Activated naive CD4-positive, alpha-beta T cell treated with anti-CD3 and anti-CD28 coated beads, Interleukin-2, amount 50 U/mL, for 16 hours (primary cell): ENCODE measurements at regions not wholly inside any gene's neighbourhood (a gene's known extent, or its start where the extent isn't known, plus 50 kb on each side); places are given as distances from the start of the nearest gene placed in this dataset.
"Not testable (repeated sequence)": the region's sequence is repeated elsewhere in the genome, so short reads cannot be mapped to it uniquely, and the experiment has no call there.

Source experiments
- DNase-seq: peaks from one replicate; pipeline ENCODE4 v3.0.0-alpha.2; 2020

- DNase-seq: no peak
These were observed 214.0 kb upstream of the SMLR1 start for GRCh38 chr6:130613176-130613575.

DNA sequence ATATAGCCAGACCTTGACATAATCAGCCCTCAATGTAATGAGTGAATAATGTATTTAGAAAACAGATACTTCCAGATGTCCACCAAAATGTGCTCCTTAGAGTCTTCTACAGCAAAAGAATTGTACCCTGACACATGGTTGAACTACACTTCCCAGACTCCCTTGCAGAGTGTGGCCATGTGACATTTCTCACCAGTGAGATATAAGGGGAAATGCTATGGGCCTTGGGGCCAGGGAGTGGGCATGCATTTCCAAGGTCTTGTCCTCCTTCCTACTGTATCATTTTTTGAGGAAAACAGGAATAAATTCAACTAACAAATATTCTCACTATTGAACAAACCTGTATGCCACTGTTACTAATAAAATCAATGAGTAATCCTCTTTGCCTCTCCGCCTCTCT lies 211.4 kb upstream of the SMLR1 start:
- no peak for DNase-seq

DNA sequence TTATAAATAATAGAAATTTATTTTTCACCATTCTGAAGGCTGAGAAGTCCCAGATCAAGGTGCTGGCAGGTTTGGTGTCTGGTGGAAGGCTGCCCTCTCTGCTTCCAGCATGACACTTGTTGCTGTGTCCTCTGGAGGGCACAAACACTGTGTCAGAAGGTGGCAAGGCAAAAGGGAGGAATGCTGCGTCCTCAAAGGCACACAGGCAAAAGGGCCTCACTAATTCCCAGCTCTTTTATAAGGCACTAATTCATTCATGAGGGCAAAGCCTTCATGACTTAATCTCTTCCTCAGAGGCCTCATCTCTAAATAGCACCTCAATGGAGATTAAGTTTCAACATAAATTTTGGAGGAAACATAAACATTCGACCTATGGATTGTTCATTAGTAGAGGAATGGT lies 209.5 kb upstream of the SMLR1 start:
- DNase-seq: no peak

DNA sequence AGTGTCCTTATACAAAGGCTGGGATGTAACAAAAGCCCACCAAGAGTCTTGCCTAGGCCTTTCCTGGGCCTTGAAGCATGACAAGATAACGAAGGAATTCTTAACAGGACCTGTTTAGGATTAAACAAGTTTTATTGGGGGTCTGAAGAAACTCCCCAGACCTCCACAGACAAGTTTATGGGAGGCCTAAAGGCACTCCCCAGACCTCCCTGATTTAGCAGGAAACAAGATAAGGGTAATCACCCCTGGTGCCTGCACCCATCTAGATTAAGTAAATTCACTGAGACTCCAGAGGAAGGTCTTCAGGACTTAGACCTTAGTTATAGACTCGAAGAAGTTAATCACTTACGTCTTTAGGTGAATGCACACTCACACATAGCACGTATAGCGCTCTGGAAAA lies 208.4 kb upstream of the SMLR1 start:
- not testable (repeated sequence) for DNase-seq

GRCh38 chr6:130620338-130620781 lies 206.8 kb upstream of the SMLR1 start:
- DNase-seq: no peak

DNA sequence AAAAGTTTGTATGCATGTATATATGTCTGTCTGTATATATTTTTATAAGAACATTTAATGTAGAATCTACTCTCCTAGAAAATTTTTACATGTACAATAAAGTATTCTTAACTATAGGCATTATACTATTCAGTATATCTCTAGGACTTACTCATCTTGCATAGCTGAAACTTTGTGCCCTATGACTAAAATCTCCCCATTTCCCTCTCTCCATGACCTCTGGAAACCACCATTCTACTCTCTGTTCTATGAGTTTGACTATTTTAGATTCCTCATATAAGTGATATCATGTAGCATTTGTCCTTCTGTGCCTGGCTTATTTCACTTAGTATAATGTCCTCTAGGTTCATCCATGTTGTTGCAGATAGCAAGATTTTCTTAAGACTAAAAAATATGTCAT lies 205.1 kb upstream of the SMLR1 start:
- DNase-seq: no peak

- DNase-seq: no peak
These were observed 203.2 kb upstream of the SMLR1 start for GRCh38 chr6:130624046-130624445.

DNA sequence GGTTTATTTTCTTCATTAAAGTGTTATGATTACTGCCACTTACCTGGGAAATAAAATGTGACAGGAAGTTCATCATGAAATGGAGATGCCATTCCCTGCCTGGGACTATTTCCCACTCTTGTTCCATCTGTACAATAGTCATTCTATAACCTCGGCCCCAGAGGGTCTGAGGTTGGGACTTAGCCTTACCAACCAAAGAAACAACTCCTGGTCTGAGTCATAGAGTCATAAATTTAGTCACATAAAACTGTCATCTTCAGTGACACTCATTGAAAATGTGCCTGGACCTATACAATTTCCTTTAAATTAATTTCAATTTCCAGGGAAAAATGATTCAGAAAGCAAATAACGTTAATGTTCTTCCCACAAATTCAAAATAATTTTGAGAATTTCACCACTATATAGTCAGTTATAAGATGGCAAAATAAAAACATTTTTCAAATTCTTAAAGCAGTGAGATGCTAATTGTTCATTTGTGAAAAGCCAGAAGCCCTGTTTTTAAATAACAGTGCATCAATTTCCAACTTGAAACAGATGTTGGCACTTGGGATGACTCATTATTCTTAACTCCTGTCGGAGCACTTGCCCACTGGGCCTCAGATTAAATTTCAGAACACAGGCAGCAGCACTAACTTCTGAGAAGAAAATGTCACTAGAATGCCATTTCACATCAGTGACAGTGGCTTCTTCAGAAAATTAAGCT lies 201.2 kb upstream of the SMLR1 start:
- DNase-seq: no peak

- no peak for DNase-seq
These were observed 198.3 kb upstream of the SMLR1 start for GRCh38 chr6:130628862-130629261.

DNA sequence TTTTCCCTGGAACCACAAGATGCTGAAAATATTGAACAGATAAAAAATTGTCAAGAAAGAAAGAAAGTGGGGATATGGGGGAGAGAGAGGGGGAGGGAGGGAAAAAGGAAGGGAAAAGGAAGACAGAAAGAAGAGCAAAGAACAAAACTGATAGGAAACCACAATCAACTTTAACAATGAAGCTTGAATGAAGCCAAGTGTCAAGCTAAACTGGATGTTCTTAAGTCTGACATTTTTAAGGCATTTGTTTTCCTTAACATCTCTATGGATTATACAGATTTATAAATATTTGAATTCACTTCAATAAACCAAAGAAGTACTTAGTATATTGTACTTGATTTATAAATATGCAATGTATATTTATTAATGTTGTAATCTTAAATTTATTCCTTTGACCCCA lies 197.6 kb upstream of the SMLR1 start:
- no peak for DNase-seq

- DNase-seq: no peak
These were observed 194.9 kb upstream of the SMLR1 start for GRCh38 chr6:130632277-130632676.

DNA sequence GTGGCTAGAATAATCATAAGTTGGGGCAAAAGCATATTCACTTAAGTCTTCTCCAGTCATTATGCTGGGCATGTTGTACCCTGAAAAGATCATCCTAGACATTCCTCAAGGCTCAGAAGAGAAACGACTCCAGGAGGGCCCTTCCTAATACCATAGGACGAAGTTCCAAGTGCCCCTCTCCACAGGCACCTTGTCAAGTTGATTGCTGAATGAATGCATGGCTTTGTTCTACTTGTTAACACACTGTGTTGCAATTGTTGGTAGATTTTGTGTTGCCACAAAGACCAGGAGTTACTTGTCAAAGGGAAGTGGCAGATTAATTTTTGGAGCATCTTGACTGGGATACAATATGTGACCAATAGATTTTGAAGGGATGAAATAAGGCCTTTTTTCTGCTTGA lies 194.3 kb upstream of the SMLR1 start:
- no peak for DNase-seq

- no peak for DNase-seq
These were observed 183.8 kb upstream of the SMLR1 start for GRCh38 chr6:130643361-130643760.

DNA sequence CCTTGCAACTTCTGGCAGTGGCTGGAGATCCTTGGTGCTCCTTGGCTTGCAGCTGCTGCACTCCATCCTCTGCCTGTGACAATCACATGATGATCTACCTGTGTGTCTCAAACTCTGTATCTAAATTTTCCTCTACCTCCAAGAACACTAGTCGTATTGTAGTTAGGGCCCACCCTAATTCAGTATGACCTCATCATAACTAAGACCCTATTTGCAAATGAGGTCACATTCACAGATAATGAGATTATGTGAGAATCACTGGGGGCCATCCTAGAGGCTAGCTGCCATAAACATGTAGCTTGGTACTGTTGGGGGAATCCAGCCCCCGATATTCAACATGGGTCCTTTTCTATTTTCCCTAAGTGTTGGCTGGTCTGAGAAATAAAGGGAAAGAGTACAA lies 183.0 kb upstream of the SMLR1 start:
- no peak for DNase-seq

DNA sequence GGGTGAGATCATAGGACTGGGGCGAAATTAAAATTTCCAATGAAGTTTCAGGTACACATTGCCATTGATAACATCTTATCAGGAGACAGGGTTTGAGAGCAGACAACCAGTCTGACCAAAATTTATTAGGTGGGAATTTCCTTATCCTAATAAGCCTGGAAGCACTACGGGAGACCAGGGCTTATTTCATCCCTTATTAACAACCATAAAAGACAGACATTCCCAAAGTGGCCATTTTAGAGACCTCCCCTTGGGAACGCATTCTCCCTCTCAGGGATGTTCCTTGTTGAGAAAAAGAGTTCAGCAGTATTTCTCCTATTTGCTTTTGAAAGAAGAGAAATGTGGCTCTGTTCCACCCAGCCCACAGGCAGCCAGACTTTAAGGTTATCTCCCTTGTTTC lies 182.4 kb upstream of the SMLR1 start:
- DNase-seq: not testable (repeated sequence)

DNA sequence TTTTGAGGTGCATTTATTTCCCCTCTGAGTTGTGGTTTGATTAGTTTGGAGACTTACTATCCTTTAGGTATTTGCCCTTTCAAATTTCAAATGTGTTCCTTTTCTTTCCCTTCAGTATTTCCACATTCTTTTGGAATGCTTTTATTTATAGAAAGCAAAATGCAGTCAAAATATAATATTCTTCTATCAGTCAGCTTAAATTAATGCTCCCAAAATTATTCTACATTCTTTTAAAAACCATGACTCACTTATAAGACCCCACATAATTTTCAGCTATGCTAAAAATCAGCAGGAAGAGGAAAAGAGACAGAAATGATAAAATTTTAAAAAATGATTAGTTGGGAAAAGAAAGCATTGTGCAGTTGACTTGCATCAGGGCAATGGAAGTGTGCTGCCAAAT lies 180.0 kb upstream of the SMLR1 start:
- no peak for DNase-seq

GRCh38 chr6:130655586-130655985 lies 171.6 kb upstream of the SMLR1 start:
- no peak for DNase-seq

DNA sequence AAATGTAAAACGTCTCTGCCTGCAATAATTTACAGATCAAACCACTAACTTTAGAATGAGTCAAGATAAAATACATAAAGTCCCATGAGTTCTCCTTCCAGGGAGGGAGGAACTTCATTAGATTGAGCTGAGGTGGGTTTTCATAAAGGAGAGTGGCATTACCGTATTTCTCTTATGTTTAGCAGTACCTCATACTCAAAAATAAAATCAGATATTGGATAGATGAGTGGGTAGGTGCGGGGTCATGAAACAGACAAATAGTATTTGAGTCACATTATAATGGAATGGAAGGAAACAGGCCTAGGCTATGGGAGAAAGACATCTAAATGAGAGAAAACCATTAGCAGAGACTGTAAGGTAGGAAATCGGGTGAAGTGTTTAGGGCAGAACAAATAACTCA lies 166.1 kb upstream of the SMLR1 start:
- no peak for DNase-seq

DNA sequence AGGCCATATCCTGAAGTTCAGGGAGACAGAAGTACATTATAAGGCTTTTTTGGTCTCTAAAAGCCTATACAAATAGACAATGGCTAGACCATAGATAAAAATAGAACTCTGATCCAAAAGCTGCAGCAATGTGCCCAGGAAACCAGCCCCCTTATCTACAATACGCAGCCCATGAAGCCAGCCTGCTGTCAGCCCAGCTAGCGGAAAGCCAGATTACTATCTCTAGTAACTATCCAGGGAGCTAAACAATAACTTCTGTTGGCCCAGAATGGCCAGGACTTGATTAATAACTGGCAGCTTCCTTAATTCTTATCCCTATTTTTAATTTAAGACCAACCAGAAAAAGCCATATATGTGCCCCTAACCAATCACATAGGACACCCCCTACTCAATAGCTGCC lies 160.4 kb upstream of the SMLR1 start:
- no peak for DNase-seq

DNA sequence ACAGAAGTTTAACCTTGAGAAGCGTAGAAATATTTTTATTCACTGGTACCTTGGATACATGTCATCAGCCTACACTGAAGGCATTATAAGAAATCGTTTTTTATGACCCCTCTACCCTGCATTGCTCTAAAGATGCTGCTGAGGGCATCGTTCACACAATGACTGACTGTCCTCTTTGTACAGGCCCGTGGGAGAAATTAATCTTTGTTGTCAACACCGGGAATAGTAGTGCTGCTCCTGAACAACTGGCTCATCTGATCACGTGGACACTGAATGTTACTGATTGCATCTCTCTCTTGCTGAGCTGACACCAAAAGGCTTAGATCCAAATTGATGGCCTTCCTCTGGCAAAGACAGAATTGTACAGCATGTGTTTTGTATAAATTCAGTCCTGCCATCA lies 157.1 kb upstream of the SMLR1 start:
- no peak for DNase-seq

DNA sequence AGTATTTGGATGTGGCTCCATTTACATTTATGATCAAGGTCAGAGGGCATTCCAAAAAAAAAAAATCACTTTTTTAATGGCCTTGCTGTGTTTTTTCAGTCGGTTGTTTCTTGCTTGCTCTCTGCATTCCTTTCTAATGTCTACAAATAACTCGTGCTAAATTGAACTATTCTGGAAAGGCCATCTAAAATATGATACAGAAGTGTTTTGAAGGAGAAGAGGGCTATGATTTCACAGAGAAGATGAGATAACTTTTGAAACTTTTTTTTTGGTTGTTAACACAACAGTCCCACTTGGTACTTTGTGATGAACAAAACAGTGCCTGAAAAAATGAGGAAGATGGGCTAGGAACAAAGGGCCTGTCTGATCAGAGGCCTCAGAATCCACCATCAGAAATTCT lies 156.1 kb upstream of the SMLR1 start:
- DNase-seq: no peak

DNA sequence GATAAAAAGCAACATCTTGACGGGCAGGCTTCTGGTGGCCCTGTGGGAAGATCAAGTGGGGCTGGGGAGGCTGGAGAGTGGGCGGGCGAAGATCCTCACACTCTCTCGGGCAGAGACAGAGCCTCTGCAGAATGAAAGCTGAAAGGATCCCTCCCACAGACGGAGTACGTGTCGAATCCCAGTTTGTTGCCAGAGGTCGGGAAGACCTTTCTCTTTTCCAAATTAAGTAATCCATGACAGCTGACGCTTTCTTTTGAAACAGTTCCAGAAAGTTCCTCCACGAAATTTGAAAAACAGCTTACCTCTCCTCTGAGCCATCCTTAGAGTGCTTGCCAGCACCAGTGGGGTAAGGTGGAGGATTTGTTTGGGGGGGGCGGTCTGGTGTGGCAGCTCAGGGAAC lies 155.6 kb upstream of the SMLR1 start:
- DNase-seq: no peak

GRCh38 chr6:130672153-130672552 lies 155.1 kb upstream of the SMLR1 start:
- DNase-seq: no peak

DNA sequence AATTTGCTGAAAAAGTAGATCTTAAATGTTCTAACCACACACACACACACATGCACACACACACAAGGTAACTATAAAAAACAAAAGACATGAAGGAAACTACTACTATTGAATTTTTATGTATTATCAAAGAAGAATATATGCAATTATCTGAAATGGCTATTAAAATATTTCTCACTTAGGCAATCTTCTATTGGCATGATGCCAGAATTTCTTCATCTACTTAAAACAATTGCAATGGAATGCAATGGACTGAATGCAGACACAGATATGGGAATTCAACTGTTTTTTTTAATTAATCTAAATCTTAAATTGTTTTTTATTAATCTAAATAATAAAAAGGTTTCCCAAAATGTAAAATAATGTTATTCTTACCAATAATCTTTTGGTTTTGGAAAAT lies 152.6 kb upstream of the SMLR1 start:
- DNase-seq: no peak

DNA sequence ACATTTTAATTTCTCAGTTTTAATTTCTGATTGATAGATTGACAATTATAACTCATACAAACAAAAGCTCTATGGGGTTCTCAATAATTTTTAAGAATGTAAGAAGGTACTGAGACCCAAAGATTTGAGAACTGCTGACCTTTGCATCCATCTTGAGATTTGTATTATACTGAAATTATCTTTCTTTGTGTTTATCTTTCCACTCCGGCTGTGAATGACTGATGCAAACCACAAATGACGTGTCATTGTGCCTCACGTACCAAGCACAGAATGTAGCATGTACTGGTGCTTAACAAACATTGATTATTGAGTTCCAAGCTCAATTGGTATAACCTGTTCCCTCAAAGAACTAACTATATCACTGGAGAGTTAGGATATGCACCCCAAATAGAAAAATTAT lies 152.1 kb upstream of the SMLR1 start:
- no peak for DNase-seq
